ENCODE measurements at regions not wholly inside any gene's neighbourhood (a gene's known extent, or its start where the extent isn't known, plus 50 kb on each side); places are given as distances from the start of the nearest gene placed in this dataset.

DNA sequence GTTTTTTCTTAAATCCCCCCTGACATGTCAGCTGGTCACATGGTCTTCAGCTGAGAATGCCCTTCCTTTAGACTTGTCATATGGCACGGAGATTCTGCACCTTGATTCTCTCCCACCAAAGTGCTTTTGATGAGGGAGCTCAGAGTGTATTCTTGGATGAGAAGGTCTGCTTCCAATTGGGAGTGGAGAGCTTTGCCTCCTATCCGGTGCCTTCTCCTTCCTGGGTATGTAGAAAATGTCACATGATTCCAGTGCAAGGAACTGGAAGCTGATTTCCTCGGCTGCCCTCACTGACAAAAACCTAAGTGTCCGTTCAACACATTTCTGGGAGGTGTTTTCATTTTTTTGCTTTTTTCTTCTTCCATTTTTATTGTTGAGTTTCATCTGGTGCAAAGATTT, 197.2 kb downstream of the TFAP2C start:
- TF ChIP-seq, protein P1, sequence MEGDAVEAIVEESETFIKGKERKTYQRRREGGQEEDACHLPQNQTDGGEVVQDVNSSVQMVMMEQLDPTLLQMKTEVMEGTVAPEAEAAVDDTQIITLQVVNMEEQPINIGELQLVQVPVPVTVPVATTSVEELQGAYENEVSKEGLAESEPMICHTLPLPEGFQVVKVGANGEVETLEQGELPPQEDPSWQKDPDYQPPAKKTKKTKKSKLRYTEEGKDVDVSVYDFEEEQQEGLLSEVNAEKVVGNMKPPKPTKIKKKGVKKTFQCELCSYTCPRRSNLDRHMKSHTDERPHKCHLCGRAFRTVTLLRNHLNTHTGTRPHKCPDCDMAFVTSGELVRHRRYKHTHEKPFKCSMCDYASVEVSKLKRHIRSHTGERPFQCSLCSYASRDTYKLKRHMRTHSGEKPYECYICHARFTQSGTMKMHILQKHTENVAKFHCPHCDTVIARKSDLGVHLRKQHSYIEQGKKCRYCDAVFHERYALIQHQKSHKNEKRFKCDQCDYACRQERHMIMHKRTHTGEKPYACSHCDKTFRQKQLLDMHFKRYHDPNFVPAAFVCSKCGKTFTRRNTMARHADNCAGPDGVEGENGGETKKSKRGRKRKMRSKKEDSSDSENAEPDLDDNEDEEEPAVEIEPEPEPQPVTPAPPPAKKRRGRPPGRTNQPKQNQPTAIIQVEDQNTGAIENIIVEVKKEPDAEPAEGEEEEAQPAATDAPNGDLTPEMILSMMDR (IDR thresholded peaks at IDR 0.05): no peak
- TF ChIP-seq TCF7L2 (IDR thresholded peaks at IDR 0.05; ENCODE audit: low read depth, low read length) (no peak), SIN3A (IDR thresholded peaks at IDR 0.05; ENCODE audit: borderline replicate concordance, insufficient read depth, low read depth, low read length) (no peak), POLR2AphosphoS5 (IDR thresholded peaks at IDR 0.05; ENCODE audit: low read depth, low read length) (no peak)
- TF ChIP-seq, protein P2, sequence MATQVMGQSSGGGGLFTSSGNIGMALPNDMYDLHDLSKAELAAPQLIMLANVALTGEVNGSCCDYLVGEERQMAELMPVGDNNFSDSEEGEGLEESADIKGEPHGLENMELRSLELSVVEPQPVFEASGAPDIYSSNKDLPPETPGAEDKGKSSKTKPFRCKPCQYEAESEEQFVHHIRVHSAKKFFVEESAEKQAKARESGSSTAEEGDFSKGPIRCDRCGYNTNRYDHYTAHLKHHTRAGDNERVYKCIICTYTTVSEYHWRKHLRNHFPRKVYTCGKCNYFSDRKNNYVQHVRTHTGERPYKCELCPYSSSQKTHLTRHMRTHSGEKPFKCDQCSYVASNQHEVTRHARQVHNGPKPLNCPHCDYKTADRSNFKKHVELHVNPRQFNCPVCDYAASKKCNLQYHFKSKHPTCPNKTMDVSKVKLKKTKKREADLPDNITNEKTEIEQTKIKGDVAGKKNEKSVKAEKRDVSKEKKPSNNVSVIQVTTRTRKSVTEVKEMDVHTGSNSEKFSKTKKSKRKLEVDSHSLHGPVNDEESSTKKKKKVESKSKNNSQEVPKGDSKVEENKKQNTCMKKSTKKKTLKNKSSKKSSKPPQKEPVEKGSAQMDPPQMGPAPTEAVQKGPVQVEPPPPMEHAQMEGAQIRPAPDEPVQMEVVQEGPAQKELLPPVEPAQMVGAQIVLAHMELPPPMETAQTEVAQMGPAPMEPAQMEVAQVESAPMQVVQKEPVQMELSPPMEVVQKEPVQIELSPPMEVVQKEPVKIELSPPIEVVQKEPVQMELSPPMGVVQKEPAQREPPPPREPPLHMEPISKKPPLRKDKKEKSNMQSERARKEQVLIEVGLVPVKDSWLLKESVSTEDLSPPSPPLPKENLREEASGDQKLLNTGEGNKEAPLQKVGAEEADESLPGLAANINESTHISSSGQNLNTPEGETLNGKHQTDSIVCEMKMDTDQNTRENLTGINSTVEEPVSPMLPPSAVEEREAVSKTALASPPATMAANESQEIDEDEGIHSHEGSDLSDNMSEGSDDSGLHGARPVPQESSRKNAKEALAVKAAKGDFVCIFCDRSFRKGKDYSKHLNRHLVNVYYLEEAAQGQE (IDR thresholded peaks at IDR 0.05; ENCODE audit: insufficient read depth in 1 of 2, low read depth in 2 of 2, low read length in 1 of 2): no peak
